ENCODE measurements at regions not wholly inside any gene's neighbourhood (a gene's known extent, or its start where the extent isn't known, plus 50 kb on each side); places are given as distances from the start of the nearest gene placed in this dataset.

GRCh38 chr12:67069451-67070306 is 199.5 kb upstream of the CAND1 start (continued):
- TF ChIP-seq ZSCAN5A (tag by site-specific recombination; IDR thresholded peaks at IDR 0.05): no peak
- TF ChIP-seq ZNF174 (tag by site-specific recombination; IDR thresholded peaks at IDR 0.05): no peak
- no peak for TF ChIP-seq ZNF140 (tag by site-specific recombination; IDR thresholded peaks at IDR 0.05)
- no peak for TF ChIP-seq ZNF558 (tag by site-specific recombination; IDR thresholded peaks at IDR 0.05)
- TF ChIP-seq ZNF274 (IDR thresholded peaks at IDR 0.05; ENCODE audit: low read length): no peak
- no peak for TF ChIP-seq ZNF274 (tag by site-specific recombination; IDR thresholded peaks at IDR 0.05; ENCODE audit: borderline replicate concordance)
- TF ChIP-seq ZNF391 (tag by site-specific recombination; IDR thresholded peaks at IDR 0.05; ENCODE audit: borderline replicate concordance, low read depth): no peak
- TF ChIP-seq ZNF366 (tag by site-specific recombination; conservative IDR thresholded peaks at IDR 0.05): 0 out of 2 replicates have a peak, but pooled peaks have one; percentile 11
- TF ChIP-seq ZNF24 (tag by site-specific recombination; IDR thresholded peaks at IDR 0.05): no peak
- peak; percentile 59; the same call in 1 of the 2 replicates for TF ChIP-seq ZNF398 (tag by site-specific recombination; IDR thresholded peaks at IDR 0.05)
- TF ChIP-seq ZNF473 (tag by site-specific recombination; IDR thresholded peaks at IDR 0.05): no peak
- no peak for TF ChIP-seq ZNF701 (tag by site-specific recombination; IDR thresholded peaks at IDR 0.05)
- TF ChIP-seq ZNF555 (tag by site-specific recombination; conservative IDR thresholded peaks at IDR 0.05): no peak
- TF ChIP-seq YY1 (tag by site-specific recombination; IDR thresholded peaks at IDR 0.05): no peak
- no peak for TF ChIP-seq ZNF785 (tag by site-specific recombination; IDR thresholded peaks at IDR 0.05)
- no peak for TF ChIP-seq ZFP3 (tag by site-specific recombination; IDR thresholded peaks at IDR 0.05; ENCODE audit: low read depth)
- no peak for TF ChIP-seq ZNF654 (tag by site-specific recombination; IDR thresholded peaks at IDR 0.05; ENCODE audit: low read depth)
- no peak for TF ChIP-seq ATF2 (tag by site-specific recombination; IDR thresholded peaks at IDR 0.05; ENCODE audit: low read depth)
- TF ChIP-seq ZNF132 (tag by site-specific recombination; IDR thresholded peaks at IDR 0.05; ENCODE audit: borderline replicate concordance): no peak
- no peak for TF ChIP-seq ZNF549 (tag by site-specific recombination; IDR thresholded peaks at IDR 0.05)
- peak; percentile 70 for TF ChIP-seq PATZ1 (tag by site-specific recombination; IDR thresholded peaks at IDR 0.05)
- TF ChIP-seq ZNF843 (tag by site-specific recombination; IDR thresholded peaks at IDR 0.05): no peak
- TF ChIP-seq HIC1 (tag by site-specific recombination; IDR thresholded peaks at IDR 0.05): no peak
- no peak for TF ChIP-seq IKZF3 (tag by site-specific recombination; IDR thresholded peaks at IDR 0.05)
- TF ChIP-seq YY2 (tag by site-specific recombination; IDR thresholded peaks at IDR 0.05): no peak
- no peak for TF ChIP-seq GLIS1 (tag by site-specific recombination; IDR thresholded peaks at IDR 0.05)
- TF ChIP-seq HOXD13 (CRISPR knock-in tag; IDR thresholded peaks at IDR 0.05; ENCODE audit: borderline replicate concordance): no peak
- TF ChIP-seq EGR2 (tag by site-specific recombination; IDR thresholded peaks at IDR 0.05; ENCODE audit: low read depth): peak; percentile 5; the same call in 1 of the 2 replicates
- TF ChIP-seq RBAK (tag by site-specific recombination; IDR thresholded peaks at IDR 0.05): no peak
- TF ChIP-seq ZNF514 (tag by site-specific recombination; IDR thresholded peaks at IDR 0.05): no peak
- no peak for TF ChIP-seq ZNF423 (tag by site-specific recombination; IDR thresholded peaks at IDR 0.05)
